GM23338 (cell line): ENCODE measurements at regions not wholly inside any gene's neighbourhood (a gene's known extent, or its start where the extent isn't known, plus 50 kb on each side); places are given as distances from the start of the nearest gene placed in this dataset.

Experiments used
- EZH2phosphoT487 ChIP-seq: fragments of 200-600 bp; sonication (generic); IDR thresholded peaks from one replicate; pipeline ENCODE4 v1.8.1; 2018; ENCODE audit warnings: antibody characterized with exemption; ENCODE audit not compliant: unreplicated experiment
- ZNF114 ChIP-seq: fragments of 250-450 bp; sonication (Bioruptor Pico); IDR thresholded peaks from 2 replicates; pipeline ENCODE4 v1.5.0; 2020; ENCODE audit warnings: mild to moderate bottlenecking, moderate library complexity
- TF ChIP-seq, protein P1 (sequence below), 2 experiments: fragments of 200-600 bp in 1 of 2; sonication (generic) in 1 of 2; conservative IDR thresholded peaks; 2 replicates each; pipeline versions ENCODE4 v1.5.1 to v1.6.1; 2016 to 2017; ENCODE audit warnings: antibody characterized with exemption in 2 of 2, low read depth in 2 of 2, mild to moderate bottlenecking in 2 of 2, moderate library complexity in 1 of 2

DNA sequence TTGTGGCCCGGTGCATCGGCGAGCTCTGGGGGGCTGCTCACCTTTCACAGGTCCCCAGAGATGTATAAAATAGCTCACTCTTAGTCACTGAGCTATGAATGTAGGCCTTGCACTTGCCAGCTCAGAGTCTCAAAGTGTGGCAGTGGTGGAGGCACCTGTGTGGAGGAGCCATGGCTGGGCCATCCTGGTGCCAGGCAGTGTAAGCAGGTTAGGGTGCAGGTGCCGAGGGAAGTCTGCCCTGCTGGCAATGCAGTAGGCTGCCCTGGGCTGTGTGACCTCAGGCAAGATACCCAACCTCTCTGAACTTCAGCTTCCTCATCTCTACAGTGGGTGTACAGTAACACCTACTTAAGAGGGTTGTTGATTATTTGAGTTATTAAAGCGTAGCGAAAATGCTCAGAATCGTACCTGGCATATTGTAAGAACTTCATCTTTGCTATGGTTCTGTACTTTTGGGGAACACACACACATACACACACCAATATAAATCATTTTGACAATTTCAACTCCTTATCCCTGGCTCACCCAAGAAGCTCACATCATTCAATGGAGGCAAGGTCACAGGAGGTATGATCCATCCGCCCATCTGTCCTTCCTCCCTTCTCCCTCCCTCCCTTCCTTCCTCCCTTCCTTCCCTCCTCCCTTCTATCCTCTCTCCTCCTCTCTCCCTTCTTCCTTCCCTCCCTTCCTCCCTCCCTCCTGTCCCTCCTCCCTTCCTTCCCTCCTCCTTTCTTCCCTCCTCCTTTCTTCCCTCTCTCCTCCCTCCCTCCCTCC, 66.8 kb upstream of the STX16 start:
- TF ChIP-seq, protein P1, sequence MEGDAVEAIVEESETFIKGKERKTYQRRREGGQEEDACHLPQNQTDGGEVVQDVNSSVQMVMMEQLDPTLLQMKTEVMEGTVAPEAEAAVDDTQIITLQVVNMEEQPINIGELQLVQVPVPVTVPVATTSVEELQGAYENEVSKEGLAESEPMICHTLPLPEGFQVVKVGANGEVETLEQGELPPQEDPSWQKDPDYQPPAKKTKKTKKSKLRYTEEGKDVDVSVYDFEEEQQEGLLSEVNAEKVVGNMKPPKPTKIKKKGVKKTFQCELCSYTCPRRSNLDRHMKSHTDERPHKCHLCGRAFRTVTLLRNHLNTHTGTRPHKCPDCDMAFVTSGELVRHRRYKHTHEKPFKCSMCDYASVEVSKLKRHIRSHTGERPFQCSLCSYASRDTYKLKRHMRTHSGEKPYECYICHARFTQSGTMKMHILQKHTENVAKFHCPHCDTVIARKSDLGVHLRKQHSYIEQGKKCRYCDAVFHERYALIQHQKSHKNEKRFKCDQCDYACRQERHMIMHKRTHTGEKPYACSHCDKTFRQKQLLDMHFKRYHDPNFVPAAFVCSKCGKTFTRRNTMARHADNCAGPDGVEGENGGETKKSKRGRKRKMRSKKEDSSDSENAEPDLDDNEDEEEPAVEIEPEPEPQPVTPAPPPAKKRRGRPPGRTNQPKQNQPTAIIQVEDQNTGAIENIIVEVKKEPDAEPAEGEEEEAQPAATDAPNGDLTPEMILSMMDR (conservative IDR thresholded peaks at IDR 0.05; ENCODE audit: low read depth in 2 of 2) = no peak
- TF ChIP-seq ZNF114 (CRISPR knock-in tag) (no peak), EZH2phosphoT487 (no peak)
